ENCODE measurements at regions not wholly inside any gene's neighbourhood (a gene's known extent, or its start where the extent isn't known, plus 50 kb on each side); places are given as distances from the start of the nearest gene placed in this dataset.

DNA sequence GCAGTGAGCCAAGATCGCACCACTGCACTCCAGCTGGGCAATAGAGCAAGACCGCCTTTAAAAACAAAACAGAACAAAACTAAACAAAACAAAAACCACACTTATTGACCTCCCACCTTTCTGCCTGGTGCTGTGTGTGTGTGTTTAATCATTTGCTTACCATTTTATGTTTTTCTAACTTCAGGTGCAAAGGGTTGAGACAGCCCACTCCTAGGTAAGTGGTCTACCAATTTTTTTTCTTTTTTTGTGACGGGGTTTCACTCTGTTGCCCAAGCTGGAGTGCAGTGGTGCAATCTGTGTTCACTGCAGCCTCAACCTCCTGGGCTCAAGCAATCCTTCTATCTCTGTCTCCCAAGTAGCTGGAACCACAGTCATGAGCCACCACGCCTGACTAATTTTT lies 65.8 kb downstream of the SALL1 start:
- no peak for DNase-seq

DNA sequence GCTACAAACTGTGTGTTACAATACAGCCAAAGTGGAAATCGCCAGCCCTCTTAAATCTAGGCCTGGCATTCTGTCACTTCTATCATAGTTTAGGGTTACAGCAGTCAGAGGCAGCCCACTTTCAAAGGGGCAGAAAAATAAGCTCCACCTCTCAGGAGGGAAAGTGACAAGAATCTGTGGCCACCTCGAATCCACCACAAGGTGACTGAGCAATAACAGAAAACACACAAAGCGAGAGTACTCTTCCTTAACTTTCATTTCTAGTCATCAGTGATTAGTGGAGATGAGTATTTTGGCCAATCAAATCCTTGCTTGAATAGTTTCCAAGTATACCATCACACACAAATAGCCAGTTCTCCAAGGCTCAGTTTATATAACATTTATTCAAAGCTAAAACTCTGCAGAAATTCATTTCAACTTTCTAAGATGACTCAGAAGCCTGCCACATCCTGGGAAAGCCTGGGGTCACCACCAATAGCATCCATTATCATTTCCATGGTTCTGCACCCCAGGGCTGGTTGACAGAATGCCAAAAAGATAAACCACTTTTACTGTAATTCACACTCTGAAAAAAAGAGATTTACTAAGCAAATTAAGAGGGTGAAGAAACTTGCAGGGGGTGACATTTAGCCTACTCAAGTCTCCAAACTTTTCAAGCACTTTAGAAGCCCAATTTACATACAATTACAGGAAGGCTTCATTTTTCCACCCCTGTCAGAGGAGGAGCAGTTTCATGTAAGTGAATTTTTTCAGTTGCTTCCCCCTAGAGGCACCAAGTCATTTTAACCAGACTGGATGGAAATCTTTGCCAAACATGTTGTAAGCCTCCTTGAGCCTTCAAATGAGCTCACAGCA lies 66.8 kb downstream of the SALL1 start:
- DNase-seq: no peak

DNA sequence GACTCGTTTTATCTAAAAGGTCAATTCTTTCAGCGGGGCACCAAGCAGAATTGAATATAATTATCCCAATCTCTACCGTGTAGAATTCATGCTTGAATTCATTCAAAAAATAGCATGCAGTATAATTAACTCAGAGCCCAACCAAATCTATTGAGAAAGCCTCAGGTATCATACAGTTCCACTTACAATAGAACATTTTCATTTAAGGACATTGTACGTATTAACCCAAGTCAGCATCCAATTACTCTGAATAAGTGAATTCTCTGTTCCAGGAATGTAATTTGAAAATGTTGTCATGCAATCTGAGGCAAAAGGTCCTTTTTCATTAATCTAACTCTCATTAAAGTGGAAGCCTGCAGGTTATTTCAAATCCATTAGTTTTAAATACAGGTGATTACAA lies 78.5 kb downstream of the SALL1 start:
- DNase-seq: no peak

DNA sequence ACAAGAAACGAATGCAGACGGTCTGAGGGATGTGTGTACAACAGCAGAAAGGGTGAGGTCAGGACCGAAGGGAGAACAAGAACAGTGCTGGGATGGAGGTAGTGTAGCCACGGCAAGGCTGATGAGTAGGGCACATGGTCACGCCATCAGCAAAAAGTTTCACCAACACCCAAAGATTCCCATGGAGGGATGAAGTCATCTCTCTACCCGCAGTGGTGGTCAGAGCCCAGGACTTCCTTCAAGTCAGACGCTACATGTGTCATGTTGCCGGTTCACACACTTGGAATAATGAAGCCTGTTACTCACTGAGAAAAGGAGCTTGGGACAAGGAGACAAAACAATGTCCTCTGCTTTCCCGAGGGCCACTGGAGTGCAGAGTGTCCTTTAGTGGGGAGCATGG lies 79.7 kb downstream of the SALL1 start:
- DNase-seq: no peak

GRCh38 chr16:51067352-51067751 lies 83.7 kb downstream of the SALL1 start:
- no peak for DNase-seq

- no peak for DNase-seq
Observed at GRCh38 chr16:51062039-51062438, 89.0 kb downstream of the SALL1 start.

GRCh38 chr16:51061328-51061727 lies 89.7 kb downstream of the SALL1 start:
- no peak for DNase-seq

- DNase-seq: no peak
Observed at GRCh38 chr16:51057969-51058337, 93.1 kb downstream of the SALL1 start.

- DNase-seq: no peak
Observed at GRCh38 chr16:51057102-51057793, 93.8 kb downstream of the SALL1 start.

- no peak for DNase-seq
Observed at GRCh38 chr16:51056331-51056730, 94.7 kb downstream of the SALL1 start.

GRCh38 chr16:51055434-51055833 lies 95.6 kb downstream of the SALL1 start:
- DNase-seq: no peak

- no peak for DNase-seq
Observed at GRCh38 chr16:51053775-51054174, 97.3 kb downstream of the SALL1 start.

- no peak for DNase-seq
Observed at GRCh38 chr16:51051671-51052070, 99.4 kb downstream of the SALL1 start.

GRCh38 chr16:51050377-51050706 lies 100.7 kb downstream of the SALL1 start:
- DNase-seq: no peak

- DNase-seq: no peak
Observed at GRCh38 chr16:51049678-51050376, 101.2 kb downstream of the SALL1 start.

- DNase-seq: no peak
Observed at GRCh38 chr16:51049276-51049675, 101.8 kb downstream of the SALL1 start.

DNA sequence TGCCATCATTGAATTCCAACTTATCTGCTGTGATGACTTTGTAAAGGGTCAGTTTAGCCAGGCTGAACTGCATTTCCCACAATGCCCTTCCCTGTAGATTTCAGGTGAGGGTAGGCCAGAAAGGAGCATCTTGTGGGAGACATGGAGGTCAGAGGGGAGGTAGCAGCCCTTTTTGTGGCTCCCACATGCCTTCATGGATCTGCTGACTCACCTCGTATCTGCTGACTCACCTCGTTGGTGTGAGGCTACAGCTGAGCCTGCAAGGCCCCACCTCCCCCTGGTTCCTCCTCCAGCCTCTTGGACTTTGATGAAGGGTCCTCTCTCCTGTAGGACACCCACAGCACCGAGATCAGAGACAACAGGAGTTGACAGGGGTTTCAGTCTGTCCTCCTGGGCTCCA lies 102.5 kb downstream of the SALL1 start:
- no peak for DNase-seq

DNA sequence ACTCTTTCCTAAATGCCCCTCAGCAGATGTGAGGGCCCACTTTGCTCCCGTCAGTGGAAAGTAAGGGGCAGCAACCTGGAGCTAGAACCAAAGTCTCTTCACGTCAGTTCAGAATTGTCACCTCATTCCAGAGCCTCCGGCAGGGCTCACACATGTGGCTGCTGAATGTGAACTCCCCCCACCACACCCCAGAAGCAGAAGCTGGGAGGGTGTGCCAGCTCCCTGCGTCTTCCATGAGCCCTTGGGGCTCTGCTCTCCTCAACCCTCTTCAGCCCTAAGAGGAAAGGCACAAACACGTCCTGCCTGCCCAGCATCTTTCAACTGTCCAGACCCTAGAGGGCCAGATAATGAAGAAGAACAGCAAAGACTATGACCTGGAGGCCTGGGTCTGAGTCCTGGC lies 105.3 kb downstream of the SALL1 start:
- DNase-seq: no peak

- DNase-seq: no peak
Observed at GRCh38 chr16:51045186-51045585, 105.9 kb downstream of the SALL1 start.

GRCh38 chr16:51041546-51041945 lies 109.5 kb downstream of the SALL1 start:
- no peak for DNase-seq

- no peak for DNase-seq
Observed at GRCh38 chr16:51040637-51041036, 110.4 kb downstream of the SALL1 start.

- no peak for DNase-seq
Observed at GRCh38 chr16:51039638-51040331, 111.3 kb downstream of the SALL1 start.

GRCh38 chr16:51035711-51036110 lies 115.4 kb downstream of the SALL1 start:
- no peak for DNase-seq

DNA sequence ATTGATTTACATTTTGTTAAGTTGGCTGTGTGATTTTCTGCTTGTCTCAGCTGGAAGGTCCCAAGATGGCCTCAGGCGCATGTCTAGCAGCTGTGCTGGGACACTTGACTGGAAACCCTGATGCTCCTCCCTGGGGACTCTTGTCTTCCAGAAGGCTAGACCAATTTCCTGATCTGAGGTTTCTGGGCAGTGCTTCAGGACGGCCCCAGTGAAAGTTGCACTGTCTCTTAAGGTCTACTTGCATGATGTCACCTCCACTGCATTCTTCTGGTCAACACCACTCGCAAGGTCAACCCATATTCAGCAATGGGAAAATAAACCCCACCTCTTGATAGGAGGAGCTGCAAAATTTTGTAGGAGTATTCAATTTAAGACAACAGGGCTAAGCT lies 116.0 kb downstream of the SALL1 start:
- no peak for DNase-seq

Data from activated CD4-positive, CD25-positive, alpha-beta regulatory T cell treated with anti-CD3 and anti-CD28 coated beads, Interleukin-2, amount 50 U/mL, for 72 hours (primary cell).